ENCODE measurements at regions not wholly inside any gene's neighbourhood (a gene's known extent, or its start where the extent isn't known, plus 50 kb on each side); places are given as distances from the start of the nearest gene placed in this dataset.

DNA sequence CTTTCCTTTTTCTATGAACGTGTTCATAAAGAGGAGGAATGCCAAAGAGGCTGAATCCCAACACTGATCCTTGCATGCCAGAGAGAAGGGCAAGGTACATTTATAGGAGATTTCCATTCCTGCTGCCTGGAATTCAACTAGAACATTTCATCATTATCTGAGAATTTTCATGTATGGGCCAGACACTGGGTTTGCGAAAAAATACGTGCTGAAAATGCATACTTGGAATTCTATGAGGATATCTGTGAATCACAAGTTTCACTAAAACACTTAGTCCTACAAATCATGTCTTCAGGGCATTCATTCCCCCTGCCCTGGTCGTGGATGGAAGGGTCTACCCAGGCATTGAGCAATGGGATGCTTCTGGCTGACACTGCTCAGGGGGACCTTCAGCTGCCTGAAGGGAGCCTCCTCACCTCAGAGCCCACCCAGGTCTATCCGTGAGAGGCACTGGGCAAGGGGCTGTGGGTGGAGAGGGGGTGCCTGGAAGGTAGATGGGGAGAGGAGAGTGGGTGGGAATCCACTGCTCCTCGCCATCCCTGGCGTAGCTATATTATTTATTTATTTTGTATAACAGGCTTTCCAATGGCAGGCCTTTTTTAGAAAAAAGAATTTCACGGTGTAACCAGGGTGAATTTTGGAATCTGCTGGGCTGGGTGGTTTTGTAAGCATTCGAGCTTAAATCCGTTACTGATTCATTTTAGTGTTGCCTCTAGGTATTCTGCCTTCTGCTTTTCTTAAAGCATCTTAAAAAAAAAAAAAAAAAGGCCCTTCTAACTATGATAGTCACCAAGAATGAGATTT lies 560.6 kb upstream of the ID2 start:
- no peak for TF ChIP-seq RBAK (tag by site-specific recombination; IDR thresholded peaks at IDR 0.05)
- TF ChIP-seq ZEB2 (tag by site-specific recombination; IDR thresholded peaks at IDR 0.05): no peak
- TF ChIP-seq, protein P1, sequence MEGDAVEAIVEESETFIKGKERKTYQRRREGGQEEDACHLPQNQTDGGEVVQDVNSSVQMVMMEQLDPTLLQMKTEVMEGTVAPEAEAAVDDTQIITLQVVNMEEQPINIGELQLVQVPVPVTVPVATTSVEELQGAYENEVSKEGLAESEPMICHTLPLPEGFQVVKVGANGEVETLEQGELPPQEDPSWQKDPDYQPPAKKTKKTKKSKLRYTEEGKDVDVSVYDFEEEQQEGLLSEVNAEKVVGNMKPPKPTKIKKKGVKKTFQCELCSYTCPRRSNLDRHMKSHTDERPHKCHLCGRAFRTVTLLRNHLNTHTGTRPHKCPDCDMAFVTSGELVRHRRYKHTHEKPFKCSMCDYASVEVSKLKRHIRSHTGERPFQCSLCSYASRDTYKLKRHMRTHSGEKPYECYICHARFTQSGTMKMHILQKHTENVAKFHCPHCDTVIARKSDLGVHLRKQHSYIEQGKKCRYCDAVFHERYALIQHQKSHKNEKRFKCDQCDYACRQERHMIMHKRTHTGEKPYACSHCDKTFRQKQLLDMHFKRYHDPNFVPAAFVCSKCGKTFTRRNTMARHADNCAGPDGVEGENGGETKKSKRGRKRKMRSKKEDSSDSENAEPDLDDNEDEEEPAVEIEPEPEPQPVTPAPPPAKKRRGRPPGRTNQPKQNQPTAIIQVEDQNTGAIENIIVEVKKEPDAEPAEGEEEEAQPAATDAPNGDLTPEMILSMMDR (tag by site-specific recombination; IDR thresholded peaks at IDR 0.05): no peak
- TF ChIP-seq ZNF174 (tag by site-specific recombination; IDR thresholded peaks at IDR 0.05): no peak
- TF ChIP-seq ZNF76 (tag by site-specific recombination; IDR thresholded peaks at IDR 0.05; ENCODE audit: borderline replicate concordance, low read depth): no peak
